NCI-H146 treated with DMSO at 0.1 percent for 48 hours (cell line): ENCODE measurements at regions not wholly inside any gene's neighbourhood (a gene's known extent, or its start where the extent isn't known, plus 50 kb on each side); places are given as distances from the start of the nearest gene placed in this dataset.
"Not testable (repeated sequence)": the region's sequence is repeated elsewhere in the genome, so short reads cannot be mapped to it uniquely, and the experiment has no call there.

Experiments used
- DNase-seq: peaks from one replicate; lab custom pipeline; 2025; ENCODE audit not compliant: unreplicated experiment; lab: John Stamatoyannopoulos, UW

DNA sequence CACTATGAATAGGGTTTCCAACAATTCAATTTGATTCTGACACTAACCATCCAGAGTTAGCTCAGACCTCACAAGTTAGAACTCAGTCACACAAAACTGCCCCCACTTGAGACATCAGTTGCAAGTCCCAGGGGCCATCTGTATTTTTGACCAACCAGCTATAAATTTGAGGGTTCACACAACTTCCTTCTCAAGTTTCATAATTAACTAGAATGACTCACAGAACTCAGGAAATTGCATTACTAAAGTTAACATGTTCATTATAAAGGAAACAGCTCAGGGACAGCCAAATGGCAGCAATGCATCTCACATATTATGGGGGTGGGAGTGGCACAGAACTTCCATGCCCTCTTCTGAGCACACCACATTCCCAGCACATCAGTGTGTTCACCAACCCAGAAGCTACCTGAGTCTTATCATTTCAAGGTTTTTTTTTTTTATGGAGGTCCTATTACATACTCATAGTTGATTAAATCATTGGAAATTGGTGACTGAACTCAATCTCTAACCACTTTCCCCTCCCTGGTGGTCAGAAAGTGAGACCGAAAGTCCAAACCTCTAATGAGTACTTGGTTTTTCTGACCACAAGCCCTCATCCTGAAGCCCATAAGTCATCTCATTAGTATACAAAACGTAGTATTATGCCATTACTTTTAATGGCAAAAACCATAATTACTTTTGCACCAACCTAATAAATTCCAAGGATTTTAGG is 1721.5 kb upstream of the SEL1L start:
- no peak for DNase-seq

DNA sequence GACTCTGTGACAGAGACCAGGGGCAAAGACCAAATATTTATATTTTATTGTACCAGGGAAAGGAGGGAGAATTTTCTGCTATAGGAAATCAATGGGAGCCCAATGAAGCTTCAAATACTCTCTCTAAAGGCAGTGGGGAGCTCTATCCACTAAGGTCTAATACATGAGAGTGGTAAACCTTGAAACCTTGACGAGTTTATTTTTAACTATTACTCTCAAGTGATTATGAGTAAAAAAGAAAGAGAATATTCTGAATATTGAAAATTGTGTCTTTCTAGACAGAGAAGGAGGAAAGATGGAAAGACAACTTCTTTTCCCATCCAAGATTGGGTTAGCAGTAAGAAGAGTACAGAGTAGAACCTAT is 1722.1 kb upstream of the SEL1L start:
- no peak for DNase-seq

- no peak for DNase-seq
These were observed 1724.1 kb upstream of the SEL1L start for GRCh38 chr14:83257466-83258439.

DNA sequence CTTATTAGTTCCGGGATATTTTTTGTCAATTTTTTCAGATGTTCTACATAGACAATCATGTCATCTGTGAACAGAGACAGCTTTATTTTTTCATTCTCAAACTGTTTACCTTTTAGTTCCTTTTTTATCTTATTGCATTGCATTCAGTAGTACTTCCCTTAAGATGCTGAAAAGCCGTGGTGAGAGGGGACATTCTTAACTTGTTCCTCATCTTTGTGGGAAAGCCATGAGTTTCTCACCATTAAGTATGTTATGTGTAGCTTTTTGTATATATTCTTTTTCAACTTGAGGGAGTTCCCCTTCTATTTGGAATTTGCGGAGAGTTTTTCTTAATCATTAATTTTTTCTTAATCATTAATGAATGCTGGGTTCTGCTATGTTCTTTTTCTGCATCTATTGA is 1727.1 kb upstream of the SEL1L start:
- no peak for DNase-seq

- no peak for DNase-seq
These were observed 1735.9 kb upstream of the SEL1L start for GRCh38 chr14:83269583-83269982.

- no peak for DNase-seq
These were observed 1738.0 kb upstream of the SEL1L start for GRCh38 chr14:83271663-83272062.

- DNase-seq = no peak
These were observed 1747.1 kb upstream of the SEL1L start for GRCh38 chr14:83280719-83281118.

DNA sequence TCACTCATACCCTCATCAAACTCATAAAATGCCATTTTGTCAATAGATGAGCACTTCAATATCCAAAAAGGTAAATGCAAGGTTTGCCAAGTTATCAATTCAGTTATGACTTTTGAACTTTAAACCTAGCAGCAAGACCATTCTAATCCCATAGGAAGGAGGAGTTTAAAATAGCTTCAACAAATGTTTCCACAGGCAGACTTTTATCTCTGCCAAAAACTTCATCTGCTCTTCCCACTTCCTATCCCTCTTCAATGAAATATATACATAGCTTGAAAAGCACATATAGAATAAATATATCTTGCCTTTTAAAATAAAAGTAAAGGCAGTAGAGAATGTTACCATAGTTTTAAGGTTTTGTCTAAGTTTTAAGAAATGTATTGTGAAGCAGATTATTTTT is 1749.1 kb upstream of the SEL1L start:
- no peak for DNase-seq

GRCh38 chr14:83287300-83287699 is 1753.6 kb upstream of the SEL1L start:
- DNase-seq = no peak

DNA sequence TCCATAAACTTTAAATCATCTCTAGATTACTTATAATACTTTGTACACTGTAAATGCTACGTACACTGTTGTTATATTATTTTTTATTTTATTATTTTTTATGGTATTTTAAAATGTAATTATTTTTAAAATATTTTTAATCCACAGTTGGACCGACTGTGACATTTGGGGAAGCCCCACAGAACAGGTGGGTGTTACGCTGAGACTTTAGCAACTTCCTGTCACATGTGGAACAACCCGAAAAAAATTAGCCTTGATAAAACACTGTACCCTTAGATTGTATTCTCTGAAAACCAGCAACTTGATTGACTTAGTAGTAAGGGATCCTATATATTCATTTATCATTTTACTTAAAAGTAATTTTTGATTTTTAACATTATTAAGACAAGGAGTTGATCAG is 1755.7 kb upstream of the SEL1L start:
- DNase-seq = no peak

- DNase-seq = no peak
These were observed 1756.2 kb upstream of the SEL1L start for GRCh38 chr14:83289896-83290295.

GRCh38 chr14:83290447-83290846 is 1756.8 kb upstream of the SEL1L start:
- no peak for DNase-seq

DNA sequence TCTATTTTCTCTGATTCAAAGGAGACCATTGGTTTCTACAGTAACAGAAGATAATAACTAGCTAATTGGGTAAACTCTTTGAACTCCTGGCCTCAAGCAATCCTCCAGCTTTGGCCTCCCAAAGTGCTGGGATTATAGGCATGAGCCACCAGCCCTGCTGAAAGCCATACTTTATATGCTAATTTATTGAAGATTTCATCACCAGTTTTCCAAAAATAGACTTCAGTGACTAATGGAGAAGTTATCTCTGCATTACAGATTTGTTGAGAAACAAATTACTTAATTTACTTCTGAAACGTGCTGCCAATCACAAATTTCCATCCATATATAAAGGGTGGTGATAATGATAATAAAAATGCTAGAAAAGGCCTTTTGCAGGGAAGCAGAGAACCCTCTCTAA is 1758.1 kb upstream of the SEL1L start:
- no peak for DNase-seq

DNA sequence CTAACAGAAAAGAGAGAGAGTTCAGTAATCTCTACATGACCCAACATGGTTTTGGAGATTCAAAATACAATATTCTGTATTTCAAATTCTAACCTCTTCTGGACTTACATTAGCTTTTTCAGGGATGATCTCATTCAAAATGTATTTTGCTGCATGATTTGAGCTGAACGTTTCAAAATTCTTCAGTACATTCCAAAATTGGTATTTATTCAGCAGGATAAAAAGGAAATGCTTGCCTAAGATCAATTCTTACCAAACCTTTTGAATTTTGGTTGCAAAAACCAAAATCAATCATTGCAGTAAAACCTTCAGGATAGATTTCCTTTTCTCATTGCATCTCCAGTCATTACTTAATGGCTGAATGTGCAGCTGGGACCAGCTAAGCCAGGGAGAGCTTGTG is 1761.3 kb upstream of the SEL1L start:
- DNase-seq = no peak

DNA sequence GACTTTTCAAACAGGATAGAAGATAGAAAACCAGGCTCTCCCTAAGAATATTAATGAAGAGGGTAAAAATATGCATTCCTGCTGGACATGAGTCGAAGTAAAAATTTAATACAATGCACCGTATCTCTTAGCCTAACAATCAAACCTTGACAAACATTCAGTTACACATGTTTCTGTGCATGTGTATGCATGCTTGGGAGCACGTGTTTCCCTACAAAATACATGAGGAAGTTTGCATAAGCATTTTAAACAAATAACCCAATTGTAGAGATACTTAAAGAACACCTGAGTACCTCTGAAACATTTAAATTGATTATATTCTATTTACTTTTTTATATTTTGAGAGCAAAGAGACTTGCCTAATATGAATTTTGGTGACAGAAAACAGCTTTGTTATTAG is 1763.7 kb upstream of the SEL1L start:
- no peak for DNase-seq

GRCh38 chr14:83298016-83298415 is 1764.4 kb upstream of the SEL1L start:
- not testable (repeated sequence) for DNase-seq

DNA sequence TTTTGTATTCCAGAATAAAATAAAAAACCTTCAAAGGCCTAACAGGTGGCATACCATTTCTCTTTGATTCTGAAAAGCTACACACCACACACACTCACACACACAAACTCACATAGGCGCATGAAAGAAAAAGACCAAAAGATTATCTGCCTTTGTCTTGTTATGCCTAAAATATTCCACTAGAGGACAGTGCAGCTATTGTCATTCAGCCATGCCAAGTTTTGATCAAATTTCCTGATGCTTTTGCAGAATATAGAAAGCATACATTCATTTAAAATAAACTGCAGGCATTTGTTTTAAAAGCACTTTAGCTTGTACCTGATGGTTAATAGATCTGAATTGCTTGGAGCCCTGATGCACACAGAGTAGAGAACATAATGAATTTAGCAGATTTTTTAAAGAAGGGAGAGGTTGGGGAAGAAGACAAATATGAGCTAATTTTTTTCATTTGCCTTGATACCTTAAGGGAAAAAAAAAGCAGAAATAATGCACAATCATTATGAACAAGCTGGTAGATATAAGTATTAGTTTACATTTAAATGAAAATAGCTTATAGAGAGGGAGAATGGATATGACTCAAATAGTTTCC is 1766.9 kb upstream of the SEL1L start:
- peak; percentile 3 for DNase-seq

- no peak for DNase-seq
These were observed 1768.1 kb upstream of the SEL1L start for GRCh38 chr14:83301791-83302190.

DNA sequence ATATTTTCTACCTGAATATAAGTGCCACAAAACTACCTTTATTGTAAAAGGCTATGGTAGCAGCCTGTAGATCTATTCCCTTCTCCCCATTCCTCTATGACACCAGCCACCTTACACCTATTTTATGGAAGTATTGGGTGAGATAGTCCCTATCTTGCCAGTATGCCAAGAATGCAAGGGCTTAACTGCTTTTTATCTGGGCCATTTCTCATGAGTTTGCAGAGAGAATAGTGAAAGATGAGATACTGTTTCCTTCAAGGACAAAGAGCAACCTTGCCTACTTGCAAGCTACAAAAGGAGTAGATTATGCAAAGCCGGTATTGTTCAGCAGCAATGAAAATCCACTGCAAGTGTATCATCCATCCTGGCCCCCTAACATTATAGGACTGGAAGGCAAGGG is 1775.6 kb upstream of the SEL1L start:
- DNase-seq = no peak

DNA sequence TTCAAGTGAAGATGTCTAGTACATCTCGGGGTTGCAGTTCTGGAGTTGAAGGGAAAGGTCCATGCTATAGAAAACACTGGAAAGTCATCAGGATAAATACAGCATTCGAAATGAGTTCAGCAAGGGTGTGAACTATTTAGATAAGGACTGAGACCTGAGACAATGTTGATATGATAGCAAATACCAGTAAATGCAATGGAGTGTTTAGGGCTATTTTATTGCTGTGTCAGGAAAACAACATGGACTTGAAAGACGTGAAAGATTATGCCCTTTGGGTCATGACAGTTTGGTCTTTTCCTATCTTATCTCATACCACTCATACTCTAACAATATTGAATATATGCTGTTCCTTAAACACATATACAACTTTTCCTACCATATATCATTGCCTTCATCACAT is 1776.2 kb upstream of the SEL1L start:
- DNase-seq = no peak

DNA sequence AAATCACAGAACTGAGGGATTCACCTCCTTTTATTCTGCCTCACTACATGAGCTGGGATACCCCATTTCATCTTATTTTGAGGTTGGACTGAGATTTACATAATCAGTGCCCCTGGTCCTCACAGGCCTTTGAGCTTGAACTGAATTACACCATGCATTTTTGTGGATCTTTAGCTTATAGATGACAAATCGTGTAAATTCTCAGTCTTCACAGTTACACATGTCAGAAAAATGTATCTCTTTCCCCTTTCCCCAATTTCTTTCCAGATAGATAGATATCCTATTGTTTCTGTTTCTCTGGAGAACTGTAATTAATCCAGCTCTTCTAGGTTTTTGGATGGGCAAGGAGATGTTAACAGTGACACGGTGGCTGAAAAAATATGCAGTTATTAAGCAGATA is 1778.9 kb upstream of the SEL1L start:
- no peak for DNase-seq

- no peak for DNase-seq
These were observed 1781.1 kb upstream of the SEL1L start for GRCh38 chr14:83314764-83315163.
